HEK293T (cell line): ENCODE measurements at regions not wholly inside any gene's neighbourhood (a gene's known extent, or its start where the extent isn't known, plus 50 kb on each side); places are given as distances from the start of the nearest gene placed in this dataset.

Experiments used
- FOXM1 ChIP-seq: fragments of 450-650 bp; IDR thresholded peaks from 2 replicates; pipeline ENCODE4 v1.6.1; 2017; ENCODE audit warnings: mild to moderate bottlenecking, borderline replicate concordance
- SUZ12 ChIP-seq: fragments of 450-650 bp; IDR thresholded peaks from 2 replicates; pipeline ENCODE4 v1.6.1; 2016; ENCODE audit warnings: mild to moderate bottlenecking
- TARDBP ChIP-seq: fragments of 450-650 bp; IDR thresholded peaks from 2 replicates; pipeline ENCODE4 v1.6.1; 2016

DNA sequence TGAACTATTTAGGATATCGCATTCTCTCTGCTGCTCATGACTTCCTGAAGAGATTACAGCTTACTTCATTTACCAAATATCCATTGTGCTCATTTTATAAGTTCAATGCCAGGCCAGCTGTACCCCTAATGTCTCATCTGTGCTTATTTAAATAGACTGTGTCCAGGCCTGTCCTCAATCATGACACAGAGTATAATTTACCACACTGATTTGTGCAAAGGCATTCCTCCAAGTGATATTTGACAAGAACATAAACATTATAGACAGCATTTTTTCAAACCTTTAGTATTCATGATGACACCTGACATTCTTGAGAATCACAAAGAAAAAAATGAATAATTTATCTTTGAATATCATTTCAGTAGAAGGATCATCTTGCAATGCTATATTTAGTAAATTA lies 260.1 kb upstream of the SEMA3D start:
- TF ChIP-seq TARDBP (no peak), FOXM1 (no peak), SUZ12 (no peak)
